ENCODE measurements at regions not wholly inside any gene's neighbourhood (a gene's known extent, or its start where the extent isn't known, plus 50 kb on each side); places are given as distances from the start of the nearest gene placed in this dataset.

GRCh38 chr1:207245124-207245523 is 76.4 kb upstream of the CD55 start:
- H3K56ac ChIP-seq (ENCODE audit: extremely low read depth, insufficient read depth, low read length): no peak overlapping the region
- peaks cover 16% of the 10 kb centered on the region; the same call in 1 of the 2 replicates for H3K9me1 ChIP-seq (ENCODE audit: insufficient read depth, low read length)
- dilution Hi-C loops (cut with HindIII; ENCODE audit: low sequenced_read_pairs, unreplicated experiment): no loop called here
- no peaks in the 10 kb centered on the region for H3K27me3 ChIP-seq (ENCODE audit: control insufficient read depth, insufficient read depth, low read length)
- ATAC-seq (ENCODE audit: low read depth) (no peak), DNase-seq (no peak)
- H2BK20ac ChIP-seq (ENCODE audit: low read depth, low read length): peak overlapping the region; percentile 59; the same call in 1 of the 2 replicates
- no peak overlapping the region; the same call in 1 of the 2 replicates for H3K4ac ChIP-seq (ENCODE audit: low read depth, low read length)
- H2BK5ac ChIP-seq (ENCODE audit: low read depth, low read length, poor library complexity, severe bottlenecking): no peak overlapping the region
- no peak overlapping the region for H3K27ac ChIP-seq (ENCODE audit: insufficient read depth, low read length)
- no peaks in the 10 kb centered on the region for H3K9me3 ChIP-seq (ENCODE audit: control insufficient read depth, insufficient read depth, low read length)
- no peak overlapping the region for H4K5ac ChIP-seq (ENCODE audit: low read depth, low read length)
- intact Hi-C loops (cut with micrococcal nuclease): no loop called here
- no CpG with 5 or more reads among the region's 2 CpGs for WGBS, 2 experiments (ENCODE audit: extremely low coverage in 2 of 2, insufficient read length in 1 of 2)
- ChIA-PET POLR2A (ENCODE audit: unreplicated experiment) (no interaction called here), CTCF (interaction anchor here (0.7 kb wide), 1 partner anchor 239 kb away, joined by 4 read pairs; no protein-coding TSS in a partner anchor)
- no peak overlapping the region for H2AFZ ChIP-seq (replicated peaks; ENCODE audit: low read length, poor library complexity)
- no peak overlapping the region for H2BK15ac ChIP-seq (ENCODE audit: low read depth, low read length)
- no peak overlapping the region for H2AK5ac ChIP-seq (ENCODE audit: low read depth, low read length)
- no peak overlapping the region for H3K23ac ChIP-seq (ENCODE audit: low read depth, low read length)
- H3K4me1 ChIP-seq (ENCODE audit: control insufficient read depth, insufficient read depth, low read length): peaks cover 16% of the 10 kb centered on the region
- no peak overlapping the region for H3K4me2 ChIP-seq (ENCODE audit: low read depth, low read length)
- no peaks in the 10 kb centered on the region for H4K20me1 ChIP-seq (ENCODE audit: insufficient read depth, low read length)
- no peak overlapping the region for H2AK9ac ChIP-seq (replicated peaks; ENCODE audit: low read depth, low read length, poor library complexity)
- H4K8ac ChIP-seq (ENCODE audit: low read depth in 2 of 2, low read length in 2 of 2): 0 out of 4 replicates have a peak overlapping the region, but pooled peaks of 1 of the 2 experiments have one; percentile 37
- H3K79me1 ChIP-seq (ENCODE audit: low read depth in 1 of 2, low read length in 2 of 2): no peaks in the 10 kb centered on the region
- no peak overlapping the region for H3K14ac ChIP-seq (replicated peaks; ENCODE audit: low read depth, low read length)
- no peaks in the 10 kb centered on the region for H3K36me3 ChIP-seq (ENCODE audit: control insufficient read depth, insufficient read depth, low read length)
- 0 out of 2 replicates have a peak overlapping the region, but pooled peaks have one; percentile 57 for H3K18ac ChIP-seq (ENCODE audit: low read depth, low read length)
- no TSS peak for BruUV-seq (replicated peaks)
- no peak overlapping the region for H3K9ac ChIP-seq (ENCODE audit: low read depth, low read length)
- no peak overlapping the region for H3K4me3 ChIP-seq (ENCODE audit: insufficient read depth, low read depth, low read length)
- TF ChIP-seq SMC3 (IDR thresholded peaks at IDR 0.05; ENCODE audit: low read depth, low read length) (no peak), FOS (IDR thresholded peaks at IDR 0.05; ENCODE audit: low read depth, low read length) (no peak), ELK1 (IDR thresholded peaks at IDR 0.05; ENCODE audit: borderline replicate concordance, low read depth, low read length) (no peak), NFE2L2 (IDR thresholded peaks at IDR 0.05; ENCODE audit: low read depth, low read length) (no peak), MAFK (IDR thresholded peaks at IDR 0.05; ENCODE audit: low read depth, low read length) (no peak), MAZ (IDR thresholded peaks at IDR 0.05; ENCODE audit: borderline replicate concordance, low read depth, low read length) (no peak), MXI1 (IDR thresholded peaks at IDR 0.05; ENCODE audit: borderline replicate concordance, low read depth, low read length) (no peak), BHLHE40 (IDR thresholded peaks at IDR 0.05; ENCODE audit: low read depth, low read length) (no peak), CEBPB (IDR thresholded peaks at IDR 0.05; ENCODE audit: low read depth, low read length) (no peak), RFX5 (IDR thresholded peaks at IDR 0.05; ENCODE audit: low read depth, low read length) (no peak), USF2 (IDR thresholded peaks at IDR 0.05; ENCODE audit: low read depth, low read length) (no peak), CTCF (conservative IDR thresholded peaks at IDR 0.05; ENCODE audit: low read depth, low read length) (no peak), POLR2A (IDR thresholded peaks at IDR 0.05; ENCODE audit: low read depth, low read length) (no peak), RCOR1 (IDR thresholded peaks at IDR 0.05; ENCODE audit: insufficient replicate concordance, low read length) (no peak), CHD1 (IDR thresholded peaks at IDR 0.05; ENCODE audit: low read depth, low read length) (no peak), RAD21 (IDR thresholded peaks at IDR 0.05; ENCODE audit: low read length) (no peak)
- peak overlapping the region; percentile 31 for H4K91ac ChIP-seq (ENCODE audit: insufficient read depth, low read depth, low read length)
- peak overlapping the region; percentile 82; the same call in 1 of the 2 replicates for H2BK120ac ChIP-seq (ENCODE audit: low read depth, low read length)
- in situ Hi-C loops (cut with MboI; ENCODE audit: low sequenced_read_pairs): no loop called here
